ENCODE measurements at regions not wholly inside any gene's neighbourhood (a gene's known extent, or its start where the extent isn't known, plus 50 kb on each side); places are given as distances from the start of the nearest gene placed in this dataset.
A peak's percentile ranks its signal among the peaks of the same experiment; 100 is the strongest.

DNA sequence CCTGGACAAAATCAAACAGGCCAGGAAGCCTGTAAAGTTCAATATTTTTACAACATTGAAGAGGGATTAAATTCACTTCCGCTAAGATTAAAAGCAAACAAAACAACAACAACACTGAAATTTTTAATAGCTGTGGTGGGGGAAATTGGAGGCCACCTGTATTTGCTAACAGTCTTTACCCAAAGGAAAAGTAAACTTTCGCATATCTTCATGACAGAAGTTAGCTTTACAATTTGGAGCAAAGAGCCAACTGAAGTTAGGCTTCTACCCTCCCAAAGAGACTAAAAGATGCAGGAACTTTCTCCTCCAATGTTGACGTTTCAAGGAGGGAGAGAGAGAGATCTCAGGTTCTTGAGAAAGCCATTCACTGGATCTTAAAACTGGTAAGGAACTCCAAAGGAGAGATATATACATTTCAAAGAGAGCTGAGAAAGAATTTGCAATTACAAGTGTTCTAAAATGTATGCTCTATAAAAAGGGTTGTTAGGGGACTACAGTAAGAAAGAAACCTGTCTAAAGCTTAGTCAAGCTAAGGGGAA, 349.2 kb upstream of the CDH9 start:
- no peak for DNase-seq (ENCODE audit: extremely low read depth in 1 of 11, low read depth in 9 of 11, low spot score in 4 of 11)

DNA sequence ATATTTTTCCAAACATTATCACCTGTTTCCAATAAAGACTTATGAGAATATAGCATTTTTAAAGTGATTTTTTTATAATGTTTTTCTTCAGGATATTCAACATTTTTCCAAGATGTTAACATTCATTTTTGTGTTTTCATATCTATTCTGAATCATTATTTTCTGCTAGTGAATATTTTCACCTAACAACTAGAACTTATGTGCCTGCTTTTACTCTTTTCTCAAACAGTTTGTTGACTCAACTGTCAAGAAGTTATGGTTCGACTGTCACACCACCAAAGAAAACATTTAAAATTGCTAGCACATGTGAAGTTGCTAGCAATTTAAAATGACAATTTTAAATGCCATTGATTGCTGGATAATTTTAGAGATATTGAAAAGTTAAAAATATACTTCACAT, 343.3 kb upstream of the CDH9 start:
- DNase-seq (ENCODE audit: extremely low read depth in 1 of 11, low read depth in 9 of 11, low spot score in 4 of 11): no peak

DNA sequence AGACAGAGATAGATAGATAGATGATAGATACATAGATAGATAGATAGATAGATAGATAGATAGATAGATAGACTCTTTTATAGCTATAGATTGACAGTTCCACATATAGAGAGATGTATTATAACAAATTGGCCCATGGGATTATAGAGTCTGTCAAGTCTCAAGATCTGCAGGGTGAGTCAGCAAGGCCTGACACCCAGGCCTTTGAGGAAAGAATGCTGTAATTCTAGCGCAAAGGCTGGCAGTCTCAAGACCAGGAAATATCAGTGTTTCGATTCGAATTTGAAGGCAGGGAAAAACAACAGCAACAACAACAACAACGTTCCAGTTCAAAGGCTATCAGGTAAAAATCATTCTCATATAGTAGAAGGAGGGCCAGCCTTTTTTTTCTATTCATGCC, 339.2 kb upstream of the CDH9 start:
- DNase-seq (ENCODE audit: extremely low read depth in 1 of 11, low read depth in 9 of 11, low spot score in 4 of 11): no peak

DNA sequence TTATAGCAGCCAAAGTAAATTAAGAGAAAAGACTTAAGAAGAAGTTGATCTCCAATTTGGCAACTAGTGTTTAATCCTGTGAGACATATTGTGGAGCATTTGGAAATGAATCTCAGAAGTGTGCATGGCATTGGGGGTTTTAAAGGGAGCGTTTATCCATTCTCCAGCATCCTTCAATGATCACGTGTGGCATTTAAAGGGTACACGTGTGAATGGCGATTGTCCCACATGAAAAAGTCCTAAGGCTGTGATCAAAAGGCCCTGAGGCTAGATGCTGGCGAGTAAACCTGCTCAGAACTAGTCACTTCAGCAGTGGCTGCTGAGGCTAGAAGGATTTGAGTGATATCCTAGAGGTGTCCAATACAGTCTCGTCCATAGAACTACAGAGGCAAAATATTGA, 315.6 kb upstream of the CDH9 start:
- no peak for DNase-seq (ENCODE audit: extremely low read depth in 1 of 11, low read depth in 9 of 11, low spot score in 4 of 11)

DNA sequence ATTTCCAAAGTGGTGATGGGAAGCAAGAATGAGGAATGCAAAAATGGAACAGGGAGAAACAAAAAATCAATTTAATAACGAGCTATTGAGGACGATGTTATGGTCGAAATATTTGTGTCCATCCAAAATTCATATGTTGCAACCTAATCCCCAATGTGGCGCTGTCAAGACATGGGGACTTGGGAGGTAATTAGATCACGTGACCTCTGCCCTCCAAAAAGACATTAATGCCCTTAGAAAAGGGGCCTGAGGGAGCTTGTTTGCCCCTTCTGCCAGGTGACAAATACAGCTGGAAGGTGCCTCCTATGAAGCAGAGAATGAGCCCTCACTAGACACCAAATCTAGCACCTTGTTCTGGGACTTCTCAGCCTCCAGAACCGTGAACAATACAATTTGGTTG, 315.2 kb upstream of the CDH9 start:
- DNase-seq (ENCODE audit: extremely low read depth in 1 of 11, low read depth in 9 of 11, low spot score in 4 of 11): no peak

DNA sequence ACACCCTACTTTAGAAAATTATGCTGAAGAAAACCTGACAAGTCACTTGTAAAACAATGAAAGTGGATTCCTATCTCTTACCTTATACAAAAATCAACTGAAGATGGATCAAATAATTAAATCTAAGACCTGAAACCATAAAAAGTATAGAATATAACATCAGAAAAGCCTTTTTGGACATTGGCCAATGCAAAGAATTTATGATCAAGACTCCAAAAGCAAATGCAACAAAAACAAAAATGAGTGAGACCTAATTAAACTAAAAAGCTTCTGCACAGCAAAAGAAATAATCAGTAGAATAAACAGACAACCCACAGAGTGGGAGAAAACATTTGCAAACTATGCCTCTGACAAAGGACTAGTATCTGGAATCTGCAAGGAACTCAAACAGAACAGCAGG, 303.0 kb upstream of the CDH9 start:
- peak in 3 of 11 donors; percentile 2 to 12 (median 11) for DNase-seq (ENCODE audit: extremely low read depth in 1 of 11, low read depth in 9 of 11, low spot score in 4 of 11)

DNA sequence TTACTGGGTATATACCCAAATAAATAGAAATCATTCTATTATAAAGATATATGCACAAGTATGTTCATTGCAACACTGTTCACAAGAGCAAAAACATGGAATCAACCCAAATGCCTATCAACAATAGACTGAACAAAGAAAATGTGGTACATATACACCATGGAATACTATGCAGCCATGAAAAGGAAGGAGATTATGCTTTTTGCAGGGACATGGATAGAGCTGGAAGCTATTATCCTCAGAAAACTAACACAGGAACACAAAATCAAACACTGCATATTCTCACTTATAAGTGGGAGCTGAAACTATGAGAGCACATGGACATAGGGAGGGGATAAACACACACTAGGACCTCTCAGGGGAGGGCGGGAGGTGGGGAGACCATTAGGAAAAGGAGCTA, 298.4 kb upstream of the CDH9 start:
- no peak for DNase-seq (ENCODE audit: extremely low read depth in 1 of 11, low read depth in 9 of 11, low spot score in 4 of 11)

DNA sequence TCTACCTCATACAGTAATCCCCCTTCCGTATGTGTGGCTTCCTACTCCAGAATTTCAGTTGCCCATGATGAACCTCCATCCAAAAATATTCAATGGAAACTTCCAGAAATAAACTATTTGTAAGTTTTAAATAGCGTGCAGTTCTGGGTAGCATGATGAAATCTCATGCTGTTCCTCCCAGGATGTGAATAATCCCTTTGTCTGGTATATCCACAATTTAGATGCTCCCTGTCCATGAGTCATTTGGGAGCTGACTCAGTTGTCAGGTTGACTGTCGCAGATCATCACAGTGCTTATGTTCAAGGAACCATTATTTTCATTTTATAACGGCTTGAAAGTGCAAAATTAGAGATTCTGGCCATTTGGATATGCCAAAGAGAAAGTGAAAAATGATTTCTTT, 290.1 kb upstream of the CDH9 start:
- no peak for DNase-seq (ENCODE audit: extremely low read depth in 1 of 11, low read depth in 9 of 11, low spot score in 4 of 11)

DNA sequence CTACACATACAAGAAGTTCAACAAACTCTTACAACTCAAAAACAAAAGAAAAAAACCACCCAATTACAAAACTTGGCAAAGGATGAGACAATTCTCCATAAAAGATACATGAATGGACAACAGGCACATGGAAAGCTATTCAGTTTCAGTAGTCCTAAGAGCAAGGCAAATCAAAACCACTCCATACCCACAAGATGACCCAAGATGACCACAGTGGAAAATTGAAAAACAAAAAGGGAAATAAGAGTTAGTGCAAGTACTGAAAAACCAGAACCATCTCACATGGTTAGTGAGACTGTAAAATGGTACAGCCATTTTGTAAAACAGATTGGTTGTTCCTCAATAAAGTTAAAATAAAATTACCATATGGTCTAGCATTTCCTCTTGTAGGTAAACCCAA, 287.1 kb upstream of the CDH9 start:
- DNase-seq (ENCODE audit: extremely low read depth in 1 of 11, low read depth in 9 of 11, low spot score in 4 of 11): no peak

DNA sequence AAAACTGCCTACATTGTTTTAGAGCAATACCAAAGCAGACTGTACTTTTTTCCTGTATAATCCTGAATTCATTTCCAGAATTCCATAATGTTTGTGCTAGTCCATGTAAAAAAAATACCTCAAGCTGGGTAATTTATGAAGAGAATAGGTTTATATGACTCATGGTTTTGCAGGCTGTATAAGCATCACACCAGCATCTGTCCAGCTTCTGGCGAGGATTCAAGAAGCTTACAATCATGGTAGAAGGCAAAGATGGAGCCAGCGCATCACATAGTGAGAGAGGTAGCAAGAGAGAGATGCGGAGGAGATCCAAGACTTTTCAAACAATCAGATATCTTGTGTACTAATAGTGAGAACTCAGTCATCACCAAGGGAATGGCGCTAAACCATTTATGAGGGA, 280.3 kb upstream of the CDH9 start:
- DNase-seq (ENCODE audit: extremely low read depth in 1 of 11, low read depth in 9 of 11, low spot score in 4 of 11): no peak

DNA sequence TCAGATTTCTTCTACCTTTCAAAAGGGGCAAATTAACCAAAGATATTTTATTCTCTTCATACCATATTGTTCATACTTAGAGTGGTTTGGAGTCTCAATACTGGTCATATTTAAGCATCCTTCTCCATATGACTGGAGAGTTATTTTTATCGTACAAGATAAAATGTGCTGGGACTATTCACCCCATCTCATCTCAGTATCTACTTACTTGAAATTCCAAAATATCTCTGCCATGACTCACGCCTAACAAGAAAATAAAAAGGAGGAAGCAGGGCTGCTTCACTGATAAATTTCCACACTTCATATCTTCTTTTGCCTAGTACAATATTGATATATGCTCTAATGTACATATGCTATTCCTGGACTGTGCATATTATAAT, 277.9 kb upstream of the CDH9 start:
- DNase-seq (ENCODE audit: extremely low read depth in 1 of 11, low read depth in 9 of 11, low spot score in 4 of 11): no peak

DNA sequence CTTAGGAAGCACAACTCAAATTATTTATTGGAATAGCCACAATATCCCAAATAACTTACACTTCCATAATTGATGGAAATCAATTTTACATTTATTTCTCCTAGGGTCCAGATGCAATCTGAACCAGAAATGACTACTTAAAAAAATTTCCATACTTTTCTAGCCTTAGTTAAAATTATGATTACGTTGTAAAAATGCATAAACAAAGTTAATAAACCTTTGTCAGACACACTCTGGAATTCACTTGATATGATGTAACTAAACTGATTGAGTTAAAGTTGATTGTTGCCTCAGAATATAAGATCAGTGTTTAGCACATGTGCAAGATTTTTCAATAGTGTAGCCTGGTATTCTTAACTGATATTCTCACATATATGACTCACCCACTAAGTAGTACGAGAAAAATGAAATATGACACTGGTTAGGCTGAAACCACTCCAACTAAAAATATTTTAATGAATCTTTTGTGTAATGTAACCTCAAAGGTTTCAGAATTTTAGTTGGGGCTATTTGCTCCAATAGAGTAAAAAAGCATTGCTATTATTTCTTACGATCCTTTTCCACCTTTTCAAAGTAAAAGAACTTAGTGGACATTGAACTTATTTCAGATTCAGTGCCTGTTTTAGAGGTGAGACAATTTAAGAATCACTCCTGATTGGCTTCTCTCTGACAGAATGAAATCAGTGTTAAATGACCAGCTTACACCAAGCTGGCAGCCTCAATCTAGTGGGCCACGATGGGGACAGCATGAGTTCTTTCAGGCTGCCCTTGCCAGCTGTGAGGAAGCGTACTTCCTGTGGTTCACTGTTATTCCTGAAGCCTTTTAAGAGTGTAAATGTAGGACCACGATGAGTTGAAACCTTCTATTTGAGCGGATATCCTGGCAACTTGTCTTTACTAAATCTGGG, 277.2 kb upstream of the CDH9 start:
- DNase-seq (ENCODE audit: extremely low read depth in 1 of 11, low read depth in 9 of 11, low spot score in 4 of 11): no peak

DNA sequence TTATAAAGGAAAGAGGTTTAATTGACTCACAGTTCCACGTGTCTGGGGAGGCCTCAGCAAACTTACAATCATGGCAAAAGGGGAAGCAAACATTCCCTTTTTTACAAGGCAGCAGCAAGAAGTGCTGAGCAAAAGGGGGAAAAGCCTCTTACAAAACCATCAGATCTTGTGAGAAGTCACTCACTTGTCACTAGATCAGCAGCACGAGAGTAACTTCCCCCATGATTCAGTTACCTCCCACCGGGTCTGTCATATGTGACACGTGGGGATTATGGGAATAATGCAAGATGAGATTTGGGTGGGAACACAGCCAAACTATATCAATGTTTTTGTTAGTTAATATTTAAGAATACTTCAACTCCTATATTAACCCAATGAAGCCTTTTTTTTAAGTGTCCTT, 275.2 kb upstream of the CDH9 start:
- DNase-seq (ENCODE audit: extremely low read depth in 1 of 11, low read depth in 9 of 11, low spot score in 4 of 11): no peak

DNA sequence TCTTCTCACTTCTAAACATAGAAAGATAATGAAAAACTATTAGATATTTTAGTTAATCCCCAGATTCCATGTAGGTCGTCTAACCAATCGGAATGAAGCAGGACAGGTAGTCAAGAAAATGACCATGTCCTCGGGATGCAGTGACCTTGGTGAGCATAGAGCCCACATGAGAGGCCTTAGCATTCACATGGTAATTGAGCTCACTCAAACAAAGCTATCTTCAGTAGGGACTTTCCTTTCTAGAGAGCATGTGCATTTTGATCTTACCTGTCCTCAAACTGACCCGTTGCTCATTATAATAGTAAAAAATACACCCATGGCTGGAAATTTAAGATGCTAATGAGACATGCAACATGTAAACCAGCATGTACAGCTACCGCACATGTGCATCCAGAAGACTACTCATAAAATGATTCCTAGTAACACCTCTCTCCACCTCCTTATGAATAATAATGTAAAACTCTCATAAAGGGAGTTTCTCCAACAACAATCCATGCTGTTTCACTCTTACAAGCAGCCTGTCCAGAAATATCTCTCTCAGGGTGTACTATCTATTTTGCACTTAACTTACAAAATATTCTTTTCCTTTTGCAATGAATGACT, 274.0 kb upstream of the CDH9 start:
- no peak for DNase-seq (ENCODE audit: extremely low read depth in 1 of 11, low read depth in 9 of 11, low spot score in 4 of 11)

DNA sequence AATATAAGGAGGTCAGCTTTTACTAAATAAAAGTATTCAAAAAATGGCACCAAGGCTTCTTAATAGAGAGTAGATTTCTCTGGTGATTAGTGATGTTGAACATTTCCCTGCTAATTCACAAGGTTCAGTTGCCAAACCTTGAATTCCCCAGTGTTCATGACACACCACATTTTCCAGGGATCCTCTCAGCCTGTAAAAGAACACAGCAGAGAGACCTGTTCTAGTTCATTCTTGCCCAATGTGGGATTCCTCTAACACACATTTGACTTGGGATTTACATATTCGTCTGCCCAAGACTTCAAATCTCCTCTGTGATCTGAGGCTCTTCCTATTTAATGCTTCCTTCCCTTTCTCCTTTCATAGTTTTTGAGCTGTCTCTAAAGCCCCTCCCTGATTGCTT, 273.2 kb upstream of the CDH9 start:
- DNase-seq (ENCODE audit: extremely low read depth in 1 of 11, low read depth in 9 of 11, low spot score in 4 of 11): no peak

DNA sequence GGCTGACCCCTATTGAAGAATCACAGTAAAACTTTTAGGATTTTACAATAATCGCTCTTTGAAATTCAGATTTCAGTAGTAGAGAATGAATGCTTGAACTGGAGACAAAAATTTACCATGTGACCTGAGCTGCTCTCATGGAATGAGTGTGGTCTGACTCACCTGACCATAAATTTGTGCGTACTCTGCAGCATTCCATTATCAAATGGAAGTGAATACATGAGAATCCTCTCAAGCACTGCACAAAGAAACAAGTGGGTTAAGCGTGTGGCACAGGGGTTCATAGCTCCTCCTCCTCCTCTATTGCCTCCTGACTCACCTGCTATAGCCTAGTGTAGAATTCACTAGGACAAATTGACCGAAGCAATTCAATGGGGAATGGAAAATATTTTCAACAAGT, 269.8 kb upstream of the CDH9 start:
- DNase-seq (ENCODE audit: extremely low read depth in 1 of 11, low read depth in 9 of 11, low spot score in 4 of 11): no peak

DNA sequence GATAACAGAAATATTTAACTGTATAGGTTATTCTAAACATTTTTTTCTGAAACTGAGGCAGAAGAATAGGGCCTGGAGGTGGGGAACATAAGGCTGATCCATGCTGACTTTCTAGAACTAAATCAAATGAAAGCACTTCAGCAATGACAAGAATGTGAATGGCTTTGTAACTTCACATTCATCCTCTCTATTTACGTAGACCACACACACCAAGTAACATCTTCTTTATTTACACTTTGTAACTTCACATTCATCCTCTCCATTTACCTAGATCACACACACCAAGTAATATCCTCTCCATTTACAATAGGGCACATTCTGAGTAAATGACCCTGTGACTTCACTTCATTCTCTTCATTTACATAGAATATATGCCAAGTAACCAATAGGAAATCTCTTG, 251.8 kb upstream of the CDH9 start:
- DNase-seq (ENCODE audit: extremely low read depth in 1 of 11, low read depth in 9 of 11, low spot score in 4 of 11): no peak

DNA sequence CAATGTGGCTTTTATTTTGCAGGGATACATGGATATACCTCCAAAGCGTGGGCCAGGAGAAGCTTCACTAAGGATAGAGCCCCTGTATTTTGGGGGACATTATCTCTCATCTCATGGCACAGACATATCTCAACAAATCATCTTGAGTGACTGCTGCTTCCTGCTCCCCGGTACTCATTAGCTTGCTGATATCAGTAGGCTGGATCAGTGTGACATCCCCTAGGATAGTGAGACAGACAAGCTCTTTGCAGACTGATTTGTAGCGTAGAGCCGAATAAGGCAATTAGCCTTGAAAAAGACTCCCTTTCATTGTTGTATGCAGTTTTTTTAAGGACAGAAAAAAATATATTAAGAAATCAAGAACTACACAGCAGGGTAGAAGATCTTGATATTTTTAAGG, 237.7 kb upstream of the CDH9 start:
- no peak for DNase-seq (ENCODE audit: extremely low read depth in 1 of 11, low read depth in 9 of 11, low spot score in 4 of 11)

DNA sequence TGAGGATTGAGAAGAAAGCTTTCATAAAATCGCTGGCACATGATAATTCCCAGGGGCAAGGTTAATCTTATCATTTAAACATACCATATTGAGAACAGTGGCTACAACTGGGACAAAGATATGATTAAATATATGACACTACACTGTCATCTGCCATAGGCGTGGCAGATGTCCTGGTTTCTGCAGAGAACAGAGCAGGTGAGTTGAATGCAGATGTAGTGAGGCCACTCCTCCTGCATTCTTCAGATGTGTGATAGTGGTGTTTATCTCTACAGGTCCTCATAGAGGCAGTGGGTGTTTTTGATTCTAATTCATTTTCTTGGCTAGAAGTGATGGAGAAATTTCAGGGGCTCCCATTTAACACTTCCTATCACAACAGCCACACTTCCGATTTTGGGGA, 237.0 kb upstream of the CDH9 start:
- DNase-seq (ENCODE audit: extremely low read depth in 1 of 11, low read depth in 9 of 11, low spot score in 4 of 11): no peak

DNA sequence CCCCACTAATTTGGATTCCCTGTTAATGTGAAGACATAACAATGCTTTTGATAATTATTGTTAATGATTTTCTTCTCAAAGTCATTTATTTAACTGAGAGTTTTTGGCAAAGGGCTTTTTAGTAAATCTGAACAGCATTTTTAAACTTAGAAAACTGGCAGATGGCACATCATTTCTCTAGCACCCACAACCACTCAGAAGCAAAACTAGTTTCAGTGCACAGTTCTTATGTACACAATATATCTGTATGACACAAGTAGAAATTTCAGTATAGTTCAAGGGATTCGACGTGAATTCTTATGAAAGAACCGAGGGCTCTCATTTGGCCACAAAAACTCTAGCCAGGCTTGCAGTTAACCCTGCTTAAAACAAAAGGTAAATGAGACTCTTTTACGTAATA, 231.4 kb upstream of the CDH9 start:
- DNase-seq (ENCODE audit: extremely low read depth in 1 of 11, low read depth in 9 of 11, low spot score in 4 of 11): no peak
